GM18507 (cell line): ENCODE measurements at regions not wholly inside any gene's neighbourhood (a gene's known extent, or its start where the extent isn't known, plus 50 kb on each side); places are given as distances from the start of the nearest gene placed in this dataset.
"Not testable (repeated sequence)": the region's sequence is repeated elsewhere in the genome, so short reads cannot be mapped to it uniquely, and the experiment has no call there.

ENCODE experiments used
- DNase-seq: peaks from one replicate; pipeline ENCODE4 v3.0.0; 2011; ENCODE audit warnings: low read depth; ENCODE audit not compliant: insufficient read length; ENCODE audit errors: extremely low spot score
- FAIRE-seq: peaks from 2 replicates; lab custom pipeline; 2011; peaks lifted over from hg19 to GRCh38; lab: Jason Lieb, UNC

GRCh38 chr11:45424411-45425180 lies 138.5 kb upstream of the SYT13 start:
- DNase-seq (no peak), FAIRE-seq (no peak)

GRCh38 chr11:45423475-45424120 lies 137.5 kb upstream of the SYT13 start:
- no peak for FAIRE-seq
- no peak for DNase-seq

- FAIRE-seq (no peak), DNase-seq (no peak)
These were observed 136.9 kb upstream of the SYT13 start for GRCh38 chr11:45423036-45423435.

GRCh38 chr11:45414088-45414487 lies 127.9 kb upstream of the SYT13 start:
- no peak for DNase-seq
- FAIRE-seq, result no peak

- DNase-seq, result no peak
- FAIRE-seq, result no peak
These were observed 127.2 kb upstream of the SYT13 start for GRCh38 chr11:45413156-45413858.

- FAIRE-seq, result no peak
- DNase-seq, result no peak
These were observed 126.4 kb upstream of the SYT13 start for GRCh38 chr11:45412521-45412920.

- FAIRE-seq (no peak), DNase-seq (no peak)
These were observed 125.9 kb upstream of the SYT13 start for GRCh38 chr11:45412051-45412471.

GRCh38 chr11:45411228-45411946 lies 125.2 kb upstream of the SYT13 start:
- FAIRE-seq, result no peak
- DNase-seq, result no peak

GRCh38 chr11:45410391-45411227 lies 124.5 kb upstream of the SYT13 start:
- FAIRE-seq (no peak), DNase-seq (no peak)

GRCh38 chr11:45409587-45409986 lies 123.4 kb upstream of the SYT13 start:
- FAIRE-seq, result no peak
- no peak for DNase-seq

- FAIRE-seq (no peak), DNase-seq (no peak)
These were observed 121.1 kb upstream of the SYT13 start for GRCh38 chr11:45407226-45407625.

- DNase-seq (no peak), FAIRE-seq (no peak)
These were observed 120.0 kb upstream of the SYT13 start for GRCh38 chr11:45405916-45406670.

GRCh38 chr11:45403521-45403920 lies 117.4 kb upstream of the SYT13 start:
- DNase-seq, FAIRE-seq: not testable (repeated sequence)

GRCh38 chr11:45402049-45402630 lies 116.0 kb upstream of the SYT13 start:
- no peak for FAIRE-seq

GRCh38 chr11:45400591-45400990 lies 114.5 kb upstream of the SYT13 start:
- DNase-seq, result no peak
- FAIRE-seq, result no peak

More at GRCh38 chr11:45402049-45402630, 116.0 kb upstream of the SYT13 start:
- DNase-seq, result no peak

- no peak for FAIRE-seq
These were observed 113.0 kb upstream of the SYT13 start for GRCh38 chr11:45399166-45399565.

GRCh38 chr11:45398325-45398724 lies 112.2 kb upstream of the SYT13 start:
- no peak for DNase-seq

More at GRCh38 chr11:45399166-45399565, 113.0 kb upstream of the SYT13 start:
- DNase-seq, result no peak

GRCh38 chr11:45396394-45396793 lies 110.3 kb upstream of the SYT13 start:
- FAIRE-seq, result no peak
- no peak for DNase-seq

More at GRCh38 chr11:45398325-45398724, 112.2 kb upstream of the SYT13 start:
- FAIRE-seq, result no peak
